ENCODE measurements at regions not wholly inside any gene's neighbourhood (a gene's known extent, or its start where the extent isn't known, plus 50 kb on each side); places are given as distances from the start of the nearest gene placed in this dataset.

DNA sequence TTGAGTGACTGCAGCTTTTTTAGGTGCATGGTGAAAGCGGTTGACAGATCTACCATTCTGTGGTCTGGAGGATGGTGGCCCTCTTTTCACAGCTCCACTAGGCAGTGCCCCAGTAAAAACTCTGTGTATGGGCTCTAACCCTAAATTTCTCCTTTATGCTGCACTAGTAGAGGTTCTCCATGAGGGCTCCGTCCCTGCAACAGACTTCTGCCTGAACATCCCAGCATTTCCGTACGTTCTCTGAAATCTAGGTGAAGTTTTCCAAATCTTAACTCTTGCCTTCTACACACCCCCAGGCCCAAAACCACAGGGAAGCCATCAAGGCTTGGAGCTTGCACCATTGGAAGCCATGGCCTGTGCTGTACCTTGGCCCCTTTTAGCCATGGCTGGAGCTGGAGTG, 1898.1 kb upstream of the NUDT12 start:
- DNase-seq, result no peak

DNA sequence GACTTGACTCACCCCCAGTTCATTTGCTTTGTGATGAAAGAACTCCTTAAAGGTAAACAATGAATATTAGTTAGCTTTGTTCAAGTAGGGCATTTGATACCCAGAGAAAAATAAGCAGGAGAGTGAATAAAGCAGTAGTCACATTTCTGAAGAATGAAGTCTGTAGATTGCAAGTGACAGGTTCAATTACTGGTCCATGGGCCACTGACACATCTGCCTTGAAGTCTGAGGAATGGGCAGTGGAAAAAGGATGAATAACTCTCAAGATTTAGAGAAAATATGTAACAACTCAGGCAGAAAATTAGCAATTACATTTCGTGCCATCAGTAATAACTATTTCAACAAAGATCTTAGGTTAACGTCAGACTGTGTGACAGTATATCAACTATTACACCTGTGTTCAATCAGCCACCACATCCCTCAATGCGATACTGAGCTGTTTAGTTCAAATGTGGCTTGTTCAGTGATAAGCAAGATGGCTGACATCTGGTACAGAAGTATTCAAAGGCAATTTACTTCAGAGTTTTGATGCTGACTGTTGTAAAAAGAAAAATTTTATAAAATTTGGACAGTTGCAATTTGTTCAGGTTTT, 1890.7 kb upstream of the NUDT12 start:
- no peak for DNase-seq

DNA sequence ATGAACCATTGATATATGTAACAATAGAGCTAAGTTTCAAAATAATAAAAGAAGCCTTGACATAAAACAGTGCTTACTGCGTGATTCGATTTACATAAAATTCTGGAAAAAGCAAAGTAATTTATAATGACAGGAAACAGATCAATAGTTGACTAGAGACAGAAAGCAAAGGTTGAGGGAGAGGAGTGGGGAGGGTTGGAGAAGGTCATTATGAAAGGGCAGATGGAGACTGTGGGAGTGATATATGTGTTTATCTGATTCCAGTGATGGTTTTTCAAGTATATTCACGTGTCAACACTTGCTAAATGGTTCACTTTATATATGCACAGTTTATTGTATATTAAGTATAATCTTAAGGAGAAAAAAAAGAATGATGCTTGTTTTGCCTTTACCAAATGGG, 1885.7 kb upstream of the NUDT12 start:
- DNase-seq, result no peak

DNA sequence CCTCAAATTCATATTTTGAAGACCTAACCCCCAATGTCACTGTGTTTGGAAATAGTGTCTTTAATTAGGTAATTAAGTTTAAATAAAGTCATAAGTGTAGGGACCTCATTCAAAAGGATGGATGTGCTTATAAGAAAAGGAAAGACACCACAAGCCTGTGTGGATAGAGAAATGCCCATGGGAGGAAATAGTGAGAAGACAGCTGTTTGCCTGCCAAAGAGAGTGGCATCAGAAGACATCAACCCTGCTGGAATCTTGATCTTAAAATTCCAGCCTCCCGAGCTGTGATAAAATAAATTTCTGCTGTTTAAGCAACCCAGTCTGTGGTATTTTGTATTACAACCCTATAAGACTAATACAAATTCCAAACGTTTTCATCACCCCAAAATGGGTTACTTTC, 1867.9 kb upstream of the NUDT12 start:
- DNase-seq, result no peak

DNA sequence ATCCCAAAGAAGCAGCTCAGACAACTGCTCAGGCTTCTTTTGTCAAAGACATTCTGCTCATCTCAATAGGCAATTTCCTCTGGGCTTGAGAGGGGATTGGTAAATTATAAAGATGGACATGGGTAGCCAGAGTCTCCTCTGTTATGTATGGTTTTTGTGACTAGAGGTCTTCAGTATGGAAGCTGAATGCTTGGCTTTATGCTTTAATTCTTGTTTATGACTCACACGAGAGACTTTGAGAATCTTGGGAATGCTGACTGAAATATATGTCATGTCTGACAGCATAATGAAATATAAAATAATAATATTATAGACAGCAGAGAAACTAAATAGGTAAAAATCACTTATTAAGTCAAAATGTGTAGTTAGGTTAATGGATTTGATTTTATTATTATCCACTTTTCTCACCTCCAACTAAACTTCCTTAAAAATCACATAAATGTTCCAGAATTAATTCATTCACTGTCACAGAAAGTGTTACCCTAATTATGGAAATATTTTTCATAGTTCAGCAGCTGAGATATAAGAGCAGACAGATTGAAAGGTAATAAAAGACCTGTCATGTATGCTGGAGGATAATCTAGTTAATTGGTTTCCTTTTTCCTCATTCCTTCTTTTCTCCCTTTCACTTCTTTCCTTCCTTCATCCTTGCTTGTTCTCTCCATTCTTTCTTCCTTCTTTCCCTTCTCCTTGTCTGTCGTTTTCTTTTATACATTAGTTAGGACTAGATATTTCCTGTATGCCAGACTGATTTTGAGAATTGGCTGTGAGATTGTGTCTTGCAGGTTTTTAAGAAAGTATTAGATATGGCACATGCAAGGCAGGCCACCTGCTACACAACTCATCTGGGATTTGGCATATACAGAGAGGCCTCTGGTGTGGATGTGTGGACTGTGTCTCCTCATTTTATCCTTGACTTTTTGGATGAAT, 1866.1 kb upstream of the NUDT12 start:
- DNase-seq, result no peak

DNA sequence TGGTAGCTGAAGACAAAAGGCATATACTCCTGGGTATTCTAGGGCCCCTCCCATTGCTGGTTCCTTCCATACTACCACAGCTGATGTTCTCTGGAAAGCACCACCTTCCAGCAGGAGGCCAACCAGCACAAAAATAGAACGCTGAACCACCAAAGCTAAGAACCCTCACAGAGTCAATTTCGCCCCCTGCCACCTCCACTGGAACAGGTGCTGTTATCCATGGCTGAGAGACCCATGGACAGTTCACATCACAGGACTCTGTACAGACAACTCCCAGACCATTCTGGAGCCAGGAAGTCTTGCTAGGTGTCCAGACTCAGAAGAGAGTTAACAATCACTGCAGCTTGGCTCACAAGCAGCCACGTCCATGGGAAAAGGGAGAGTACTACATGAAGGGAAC, 1851.5 kb upstream of the NUDT12 start:
- no peak for DNase-seq

DNA sequence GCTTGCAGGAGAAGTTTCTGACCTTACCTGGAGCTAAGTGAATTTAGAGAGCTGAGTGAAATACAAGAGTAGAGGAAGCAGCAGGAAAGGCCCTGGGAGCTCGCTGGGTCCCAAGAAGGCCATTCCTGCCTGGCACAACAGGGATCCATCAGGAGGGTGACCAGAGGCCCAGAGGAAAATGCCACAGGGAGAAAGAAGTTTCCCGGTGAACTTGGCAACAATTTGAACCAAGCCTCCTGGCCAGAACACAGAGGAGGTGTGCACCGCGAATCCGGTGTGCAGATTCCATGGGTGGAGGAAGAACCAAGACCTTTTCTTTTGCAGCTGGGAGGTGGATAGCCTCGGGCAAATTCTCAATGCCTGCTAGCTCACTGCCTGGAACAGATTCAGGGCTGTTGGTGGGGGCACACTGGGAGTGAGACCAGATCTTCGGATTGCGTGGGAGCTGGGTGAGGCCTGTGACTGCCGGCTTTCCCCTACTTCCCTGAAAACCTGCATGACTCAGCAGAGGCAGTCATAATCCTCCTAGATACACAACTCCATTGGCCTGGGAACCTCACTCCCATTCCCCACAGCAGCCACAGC, 1850.9 kb upstream of the NUDT12 start:
- no peak for DNase-seq

DNA sequence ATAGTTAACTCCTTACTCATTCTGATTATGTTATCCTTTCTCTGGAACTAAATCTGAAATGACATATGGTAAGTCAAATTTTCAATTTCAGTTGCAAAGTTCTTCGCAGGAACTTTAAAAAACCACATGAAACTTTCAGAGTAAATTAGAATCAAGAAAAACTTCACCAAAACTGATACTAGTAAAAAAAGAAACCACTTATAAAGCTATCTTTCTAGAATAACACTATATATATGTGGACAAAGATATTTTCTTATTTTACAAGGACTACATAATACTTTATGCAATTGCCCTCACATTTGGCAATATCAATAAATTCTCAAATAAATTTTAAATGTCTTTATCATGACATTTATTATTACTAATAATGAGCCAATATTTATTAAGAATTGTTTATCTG, 1847.1 kb upstream of the NUDT12 start:
- DNase-seq, result no peak

DNA sequence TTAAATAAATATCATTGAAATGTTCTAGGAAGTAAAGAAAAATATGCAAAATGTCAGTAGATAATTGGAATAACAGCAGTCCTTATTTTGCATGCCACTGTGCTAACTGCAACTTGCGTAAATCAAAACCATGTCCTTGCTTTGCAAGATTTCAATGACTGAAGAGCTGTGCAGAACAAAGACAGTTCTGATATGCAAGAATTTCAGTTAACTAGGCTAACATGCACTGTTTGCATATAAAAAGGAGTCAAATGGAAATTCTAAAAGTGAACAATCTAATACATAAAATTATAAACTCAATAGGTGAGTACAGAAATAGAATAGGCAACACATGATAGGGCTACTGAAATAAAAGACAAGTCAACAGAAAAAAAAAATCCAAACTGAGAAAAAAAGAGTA, 1844.6 kb upstream of the NUDT12 start:
- DNase-seq, result no peak

DNA sequence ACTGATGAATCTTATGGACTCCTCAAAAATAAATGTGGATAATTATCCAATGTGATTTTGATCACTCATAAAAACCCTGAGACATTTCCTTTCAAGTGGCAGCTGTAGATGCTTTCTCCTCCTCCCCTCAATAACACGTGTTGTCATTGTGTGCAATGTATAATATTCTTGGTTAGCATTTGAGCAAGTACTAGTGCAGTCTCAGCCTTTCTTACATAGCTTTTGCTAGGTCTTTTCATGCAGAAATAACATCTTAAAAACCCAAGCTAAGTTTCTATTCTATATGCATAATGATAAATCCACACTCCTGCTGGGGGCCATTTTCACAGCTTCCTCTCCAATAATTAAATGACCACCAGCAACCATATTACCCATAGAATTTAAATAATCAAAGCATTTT, 1835.2 kb upstream of the NUDT12 start:
- no peak for DNase-seq

DNA sequence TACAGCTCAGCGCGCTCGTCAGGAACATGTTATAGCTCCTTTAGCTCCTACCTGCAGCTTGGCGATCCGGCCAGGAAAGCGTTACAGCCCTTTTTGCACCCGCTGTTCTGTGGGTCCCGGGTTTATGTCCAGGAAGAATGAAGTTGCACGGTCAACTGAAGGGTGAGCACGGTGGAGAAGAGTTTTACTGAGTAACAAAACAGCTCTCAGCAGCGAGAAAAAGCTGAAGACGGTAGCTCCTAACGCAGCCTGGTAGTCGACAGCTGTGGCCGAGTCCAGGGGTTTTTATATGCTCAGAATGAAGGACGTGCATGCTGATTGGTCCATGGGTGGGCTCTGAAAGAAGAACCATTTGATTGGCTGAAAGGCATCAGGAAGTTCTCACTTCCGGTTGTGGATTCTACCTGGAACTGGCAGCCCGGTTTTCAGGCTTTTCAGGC, 1830.1 kb upstream of the NUDT12 start:
- DNase-seq, result no peak

DNA sequence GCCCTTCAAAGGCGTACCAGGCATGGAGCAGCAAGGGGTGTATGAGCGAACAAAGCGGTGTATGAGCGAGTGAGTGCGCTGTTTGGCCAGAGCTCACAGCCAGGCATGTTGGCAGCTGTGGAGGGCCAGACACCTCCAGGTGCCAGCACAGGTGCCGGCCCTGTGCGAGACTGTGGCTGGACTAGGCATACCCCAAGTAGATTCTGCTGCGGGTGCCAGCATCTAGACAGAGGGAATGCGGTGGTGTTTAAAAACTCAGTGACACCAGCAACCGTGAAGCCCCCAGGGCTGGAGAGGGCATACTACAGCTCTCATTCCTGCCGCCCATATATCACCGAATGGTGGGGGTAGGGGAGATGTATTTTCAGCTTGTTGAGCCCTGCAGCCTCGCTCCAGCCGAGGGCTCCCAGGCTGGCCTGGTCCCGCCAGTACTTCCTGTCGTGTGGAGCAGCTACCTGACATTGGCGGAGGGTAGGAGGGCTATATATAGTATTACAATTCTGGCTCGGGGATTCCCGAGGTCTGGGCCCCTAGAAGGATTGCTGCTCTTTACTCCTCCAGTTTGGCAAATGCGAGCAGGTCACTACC, 1829.6 kb upstream of the NUDT12 start:
- DNase-seq, result no peak

DNA sequence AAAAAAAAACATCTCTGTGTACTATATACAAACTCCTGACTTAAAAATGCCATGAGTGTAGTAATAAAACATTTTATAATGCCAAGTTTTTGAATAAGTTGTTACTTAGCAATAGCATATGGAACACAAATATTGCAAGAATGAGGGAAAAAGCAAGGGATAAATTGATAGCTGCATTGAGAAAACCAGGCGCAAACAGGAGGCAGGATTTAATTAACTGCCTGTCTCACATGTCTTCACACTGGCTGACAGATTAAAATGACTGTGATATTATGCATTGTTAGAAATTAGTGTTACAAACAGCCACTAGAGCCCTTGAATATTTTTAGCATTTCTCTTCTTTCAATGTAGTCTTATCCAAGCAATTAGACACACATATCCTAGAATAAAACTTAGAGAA, 1817.5 kb upstream of the NUDT12 start:
- DNase-seq, result no peak

DNA sequence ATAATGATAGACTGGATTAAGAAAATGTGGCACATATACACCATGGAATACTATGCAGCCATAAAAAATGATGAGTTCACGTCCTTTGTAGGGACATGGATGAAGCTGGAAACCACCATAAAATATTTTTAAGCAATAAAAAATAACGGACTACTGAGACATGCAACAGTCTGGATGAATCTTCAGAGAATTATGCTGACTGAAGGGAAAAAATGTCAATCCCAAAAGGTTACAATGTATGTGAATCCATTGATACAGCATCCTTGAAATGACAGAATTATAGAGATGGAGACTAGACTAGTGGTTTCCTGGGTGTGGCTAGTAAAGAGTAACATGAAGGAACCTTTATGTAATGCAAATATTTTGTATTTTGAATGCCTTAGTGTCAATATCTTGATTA, 1808.6 kb upstream of the NUDT12 start:
- DNase-seq, result no peak

DNA sequence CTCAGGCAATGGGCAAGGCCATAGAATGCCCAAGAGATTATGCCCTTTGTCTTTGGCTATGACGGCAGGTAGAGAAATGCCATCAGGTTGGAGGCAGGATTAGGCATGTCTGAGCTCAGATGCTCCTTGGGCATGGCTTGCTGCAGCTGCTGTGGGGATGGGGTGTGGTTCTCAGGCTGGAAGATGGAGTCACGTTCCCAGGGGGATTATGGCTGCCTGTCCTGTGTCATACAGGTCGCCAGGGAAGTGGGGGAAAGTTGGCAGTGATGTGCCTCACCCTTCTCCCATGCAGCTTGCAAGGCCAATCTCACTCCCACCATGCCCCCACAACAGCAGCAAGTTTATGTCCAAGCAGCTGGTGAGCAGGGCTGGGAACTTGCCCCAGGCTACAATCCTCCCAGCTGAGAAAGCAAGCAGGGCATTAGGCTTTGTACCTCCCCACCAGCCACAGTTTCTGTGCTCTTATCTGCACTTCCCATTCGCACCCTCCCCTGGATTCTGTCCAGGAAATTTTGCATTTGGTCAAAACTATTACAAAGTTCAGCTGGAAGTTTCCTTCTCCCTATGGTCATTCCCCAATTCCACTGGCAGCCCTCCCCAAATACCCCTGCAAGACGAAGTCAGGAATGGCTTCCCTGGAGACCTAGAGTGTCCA, 1788.0 kb upstream of the NUDT12 start:
- DNase-seq, result no peak

DNA sequence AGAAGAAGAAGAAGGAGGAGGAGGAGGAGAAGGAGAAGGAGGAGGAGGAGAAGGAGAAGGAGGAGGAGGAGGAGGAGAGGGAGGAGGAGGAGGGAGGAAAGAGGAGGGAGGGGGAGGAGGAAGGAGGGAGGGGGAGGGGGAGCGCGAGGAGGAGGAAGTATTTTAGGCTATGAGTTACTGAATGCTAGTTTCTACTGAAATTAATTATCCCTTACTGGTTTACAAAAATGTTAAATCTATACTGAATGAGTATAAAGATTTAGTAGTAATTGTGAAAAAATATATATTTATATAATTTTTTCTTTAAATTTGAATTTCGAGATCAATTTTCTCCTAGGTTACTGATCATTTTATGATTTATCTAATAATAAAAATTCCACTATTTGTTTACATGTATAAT, 1769.0 kb upstream of the NUDT12 start:
- no peak for DNase-seq

DNA sequence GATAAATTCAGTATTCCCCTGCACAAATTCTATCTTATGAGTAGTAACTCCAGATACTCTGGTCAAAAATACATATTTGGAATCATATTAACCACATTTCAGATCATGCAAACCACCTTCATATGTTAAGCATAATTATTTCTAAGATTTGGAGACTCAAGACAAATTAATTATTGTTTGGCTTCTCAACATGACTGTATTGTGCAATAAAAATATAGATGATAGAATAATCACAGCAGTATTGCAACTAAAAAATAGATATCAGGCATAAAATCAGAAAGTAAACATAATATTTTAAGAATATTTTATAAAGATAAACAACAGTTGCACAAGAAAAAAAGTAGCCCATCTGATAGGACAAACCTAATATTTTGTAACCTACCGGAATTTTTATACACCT, 1767.6 kb upstream of the NUDT12 start:
- no peak for DNase-seq

DNA sequence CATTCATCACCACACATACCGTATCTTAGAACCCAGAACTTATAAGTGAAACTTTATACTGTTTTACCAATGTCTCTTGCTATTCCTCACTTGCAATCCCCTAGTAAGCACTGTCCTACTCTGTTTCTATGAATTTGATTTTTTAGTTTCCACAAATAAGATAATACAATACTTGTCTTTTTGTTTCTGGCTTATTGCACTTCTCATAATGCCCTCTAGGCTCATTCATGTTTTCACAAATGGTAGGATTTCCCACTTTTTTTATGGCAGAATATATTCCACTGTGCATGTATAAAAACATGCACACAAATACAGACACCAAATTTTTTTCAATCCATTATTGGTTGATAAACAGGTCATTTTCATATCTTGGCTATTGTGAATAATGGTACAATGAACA, 1742.3 kb upstream of the NUDT12 start:
- no peak for DNase-seq

DNA sequence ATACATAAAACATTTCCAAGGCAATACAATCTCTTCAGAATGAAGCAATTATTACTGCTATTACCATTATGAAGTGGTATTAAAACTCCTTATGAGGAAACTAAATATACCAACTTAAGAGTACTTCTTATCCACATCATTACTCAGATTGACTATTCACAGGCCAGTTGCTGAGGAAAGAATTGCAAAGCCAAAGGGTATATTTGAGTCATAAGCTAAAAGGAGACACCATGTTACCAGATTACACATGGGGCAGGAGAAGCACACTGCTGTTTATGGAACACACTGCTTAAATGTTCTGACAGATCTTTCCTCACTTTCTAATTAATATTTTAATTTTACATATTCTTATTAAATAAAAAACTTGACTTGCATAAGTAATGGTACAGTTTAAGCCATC, 1726.4 kb upstream of the NUDT12 start:
- DNase-seq, result no peak

DNA sequence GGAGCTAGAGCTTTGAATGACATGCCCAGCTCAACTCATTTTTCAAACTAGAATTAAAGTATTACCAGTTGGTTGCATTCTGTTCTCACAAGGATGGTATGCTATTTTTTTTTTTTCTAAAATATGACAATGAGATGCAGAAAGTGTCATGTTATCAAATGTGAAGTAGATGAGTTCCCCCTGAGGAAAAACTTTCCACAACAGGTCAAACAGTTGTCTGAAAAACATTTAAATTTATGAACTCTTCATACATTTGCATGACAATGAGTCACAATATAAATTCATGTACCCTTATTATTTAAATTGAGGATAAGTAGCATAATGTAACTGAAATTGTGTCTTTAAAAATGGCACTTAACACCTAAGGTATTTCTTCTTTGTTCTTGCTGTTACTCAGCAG, 1720.5 kb upstream of the NUDT12 start:
- DNase-seq, result no peak

DNA sequence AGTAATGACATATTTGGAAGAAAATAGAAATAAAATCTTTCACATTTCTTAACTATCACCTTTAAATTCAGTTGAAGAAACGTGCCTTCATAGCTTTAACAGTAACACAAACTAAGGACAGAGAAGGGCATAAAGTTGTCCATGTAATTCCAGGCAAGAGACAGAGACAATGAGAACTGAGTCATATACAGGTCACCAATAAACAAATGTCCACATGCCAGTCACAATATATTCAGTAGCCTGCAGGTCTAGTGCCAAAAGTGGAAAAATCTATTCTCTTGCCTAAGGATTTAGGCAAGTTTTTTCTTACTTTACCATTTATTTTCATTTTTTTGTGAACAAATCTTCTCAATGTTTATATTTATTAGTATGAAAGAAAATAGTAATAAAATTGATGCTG, 1711.5 kb upstream of the NUDT12 start:
- DNase-seq, result no peak

DNA sequence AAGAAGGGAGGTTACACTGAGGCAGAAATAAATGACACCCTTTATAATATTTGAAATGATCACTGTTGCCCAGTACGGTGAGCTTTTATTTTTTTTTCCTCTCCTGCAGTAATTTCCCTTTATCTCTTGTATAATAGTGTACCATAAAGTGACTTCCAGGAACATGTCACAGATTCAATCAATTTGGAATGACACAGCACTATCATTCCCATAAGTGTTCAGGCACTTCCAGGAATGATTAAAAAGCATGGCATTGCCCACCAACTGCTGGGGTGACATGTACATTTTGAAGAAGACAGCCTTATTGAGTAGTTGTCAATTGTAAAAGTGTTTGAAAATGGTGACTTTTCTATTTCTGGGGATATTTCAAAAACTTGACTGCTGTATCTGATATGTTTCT, 1700.9 kb upstream of the NUDT12 start:
- DNase-seq, result no peak

DNA sequence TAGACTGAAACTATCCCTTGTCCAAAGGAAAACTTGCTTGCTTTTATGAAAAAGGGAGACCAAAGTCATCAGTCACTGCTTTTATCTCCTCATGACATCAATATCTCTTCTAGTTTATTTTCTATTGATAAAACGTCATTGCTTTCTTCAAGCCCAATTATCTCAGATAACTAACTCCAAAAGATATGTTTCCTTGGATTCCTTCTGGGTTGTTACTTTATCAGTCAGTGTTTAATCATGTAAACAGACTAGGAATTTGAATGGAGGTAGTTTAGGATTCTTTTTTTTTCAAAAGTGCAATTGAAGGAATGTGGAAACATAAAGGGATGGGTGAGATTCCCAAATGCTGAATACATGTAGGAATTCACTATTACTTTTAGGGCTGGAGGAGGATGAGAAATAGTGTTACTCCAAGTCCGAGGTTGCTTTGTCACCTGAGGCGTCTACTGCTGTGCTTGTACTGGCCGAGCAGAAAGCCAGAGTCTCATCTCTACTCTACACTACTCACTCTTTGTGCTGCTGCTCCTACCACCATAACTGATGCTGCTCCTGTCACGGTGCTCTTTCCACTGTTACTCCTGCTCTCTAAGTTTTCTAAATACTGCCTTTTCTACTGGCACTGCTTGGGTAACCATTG, 1697.1 kb upstream of the NUDT12 start:
- no peak for DNase-seq

All from activated CD4-positive, CD25-positive, alpha-beta regulatory T cell treated with anti-CD3 and anti-CD28 coated beads, Interleukin-2, amount 50 U/mL, for 72 hours (primary cell).